NT2/D1 (cell line): ENCODE measurements at regions not wholly inside any gene's neighbourhood (a gene's known extent, or its start where the extent isn't known, plus 50 kb on each side); places are given as distances from the start of the nearest gene placed in this dataset.

Source experiments
- DNase-seq: peaks from one replicate; pipeline ENCODE4 v3.0.0-alpha.2; 2011; ENCODE audit warnings: low read depth, low spot score
- H3K27me3 ChIP-seq: 2 replicates; pipeline ENCODE4 v1.6.0; 2011; ENCODE audit warnings: mild to moderate bottlenecking; ENCODE audit not compliant: insufficient read length, insufficient read depth
- H3K36me3 ChIP-seq: 2 replicates; pipeline ENCODE4 v1.6.1; 2011; ENCODE audit warnings: mild to moderate bottlenecking, low read length, mixed read lengths; ENCODE audit not compliant: insufficient read depth, insufficient read length
- H3K4me1 ChIP-seq: 2 replicates; pipeline ENCODE4 v1.5.1; 2011; ENCODE audit not compliant: insufficient read depth, insufficient read length
- H3K4me3 ChIP-seq: 2 replicates; pipeline ENCODE4 v1.5.1; 2011; ENCODE audit warnings: low read depth; ENCODE audit not compliant: insufficient read length
- H3K9ac ChIP-seq: 2 replicates; pipeline ENCODE4 v1.6.0; 2011; ENCODE audit warnings: low read depth; ENCODE audit not compliant: insufficient read length
- H3K9me3 ChIP-seq: 2 replicates; pipeline ENCODE4 v1.5.1; 2011; ENCODE audit warnings: mild to moderate bottlenecking, low read length; ENCODE audit not compliant: insufficient read depth
- SUZ12 ChIP-seq: IDR thresholded peaks from 2 replicates; pipeline ENCODE4 v1.6.1; 2011; ENCODE audit not compliant: insufficient read length, insufficient read depth; ENCODE audit errors: extremely low read depth
- YY1 ChIP-seq: IDR thresholded peaks from 2 replicates; pipeline ENCODE4 v1.6.1; 2011; ENCODE audit not compliant: insufficient read length, insufficient read depth
- ZNF274 ChIP-seq: IDR thresholded peaks from 2 replicates; pipeline ENCODE4 v1.6.1; 2011; ENCODE audit warnings: mild to moderate bottlenecking, low read depth, low read length

DNA sequence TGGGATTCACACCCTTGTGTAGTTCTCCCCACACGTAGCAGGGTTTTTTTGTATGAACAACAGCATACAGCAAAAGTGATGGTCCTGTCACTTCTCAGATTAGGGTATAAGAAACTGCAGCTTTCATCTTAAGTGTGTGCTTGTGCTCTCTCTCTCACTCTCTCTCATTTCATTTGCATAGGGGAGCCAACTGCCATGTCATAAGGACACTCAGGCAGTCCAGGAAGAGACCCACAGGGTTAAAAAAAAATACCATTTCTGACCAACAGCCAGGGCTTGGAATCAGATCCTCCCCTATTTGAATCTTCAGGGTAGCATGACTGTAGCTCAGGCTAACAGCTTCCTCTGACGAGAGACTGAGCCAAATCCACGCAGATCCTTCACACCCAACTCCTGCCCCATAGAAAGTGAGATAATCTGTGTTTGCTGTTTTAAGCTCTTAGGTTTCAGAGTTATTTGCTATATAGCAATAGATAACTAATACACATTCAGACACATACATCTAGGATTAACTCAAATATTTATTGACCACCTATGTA lies 331.2 kb downstream of the PAPSS1 start:
- Histone ChIP-seq H3K27me3 (no peaks in the 10 kb centered on the region), H3K9me3 (no peaks in the 10 kb centered on the region), H3K36me3 (no peaks in the 10 kb centered on the region), H3K4me1 (no peaks in the 10 kb centered on the region), H3K9ac (no peak overlapping the region), H3K4me3 (no peak overlapping the region)
- TF ChIP-seq ZNF274, result no peak
- no peak for TF ChIP-seq YY1
- TF ChIP-seq SUZ12, result no peak
- no peak for DNase-seq

DNA sequence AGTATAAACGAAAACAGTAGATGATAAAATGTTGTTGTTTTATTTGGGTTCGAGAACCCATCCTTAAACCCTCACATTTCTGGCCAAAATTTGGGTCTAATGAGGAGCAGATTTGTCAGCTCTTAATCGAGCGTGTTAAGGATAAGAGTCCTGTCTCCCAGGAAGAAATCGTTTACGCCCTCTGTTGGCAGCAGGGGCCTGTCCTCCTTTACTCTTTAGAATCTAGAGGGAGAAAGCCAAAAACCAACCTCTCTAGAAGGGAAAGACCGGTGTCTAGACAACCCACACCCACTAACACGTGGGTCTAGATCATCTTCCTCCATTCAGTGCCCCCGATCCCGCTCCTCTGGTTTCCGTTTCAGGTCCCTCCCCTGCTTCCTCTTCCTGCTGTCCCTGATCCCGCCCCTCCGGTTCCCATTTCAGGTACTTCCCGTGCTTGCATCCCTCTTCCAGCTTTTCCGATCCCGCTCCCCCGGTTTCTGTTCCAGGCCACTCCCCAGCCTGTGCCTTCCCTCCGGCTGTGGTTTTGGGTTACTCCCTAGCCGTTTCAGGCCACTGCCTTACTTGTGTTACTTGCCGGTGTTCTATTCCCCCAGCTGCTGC lies 339.1 kb downstream of the PAPSS1 start:
- Histone ChIP-seq H3K9ac (no peak overlapping the region), H3K4me3 (no peak overlapping the region), H3K36me3 (no peaks in the 10 kb centered on the region), H3K27me3 (no peaks in the 10 kb centered on the region), H3K9me3 (0 out of 2 replicates have a peak, but pooled peaks cover 4% of the 10 kb centered on the region), H3K4me1 (no peaks in the 10 kb centered on the region)
- no peak for TF ChIP-seq SUZ12
- no peak for TF ChIP-seq YY1
- TF ChIP-seq ZNF274, result no peak
- DNase-seq, result no peak

DNA sequence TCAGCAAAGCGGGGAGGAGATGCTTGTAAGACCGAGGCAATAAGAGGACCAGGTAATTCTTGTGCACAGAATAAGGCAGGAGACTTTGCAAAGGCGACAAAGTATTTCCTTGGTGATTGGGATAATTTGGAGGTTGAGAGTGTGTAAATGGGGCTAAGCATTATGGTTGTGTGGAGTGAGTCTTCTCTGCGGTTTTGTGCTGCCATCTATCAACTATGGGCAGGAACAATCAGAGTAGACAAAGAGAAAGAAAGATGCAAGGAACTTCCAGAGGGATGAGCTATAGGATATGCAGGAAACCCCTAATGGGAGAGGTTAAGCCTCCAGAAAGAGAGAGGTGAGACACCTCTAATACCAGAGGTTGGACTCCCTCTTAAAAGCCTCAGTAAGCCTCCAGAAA lies 339.8 kb downstream of the PAPSS1 start:
- H3K9ac ChIP-seq, result no peak overlapping the region
- no peak for DNase-seq
- H3K4me1 ChIP-seq, result no peaks in the 10 kb centered on the region
- no peak overlapping the region for H3K4me3 ChIP-seq
- H3K36me3 ChIP-seq, result no peaks in the 10 kb centered on the region
- H3K27me3 ChIP-seq, result no peaks in the 10 kb centered on the region
- H3K9me3 ChIP-seq, result 0 out of 2 replicates have a peak, but pooled peaks cover 4% of the 10 kb centered on the region
- TF ChIP-seq SUZ12 (no peak), ZNF274 (no peak), YY1 (no peak)

DNA sequence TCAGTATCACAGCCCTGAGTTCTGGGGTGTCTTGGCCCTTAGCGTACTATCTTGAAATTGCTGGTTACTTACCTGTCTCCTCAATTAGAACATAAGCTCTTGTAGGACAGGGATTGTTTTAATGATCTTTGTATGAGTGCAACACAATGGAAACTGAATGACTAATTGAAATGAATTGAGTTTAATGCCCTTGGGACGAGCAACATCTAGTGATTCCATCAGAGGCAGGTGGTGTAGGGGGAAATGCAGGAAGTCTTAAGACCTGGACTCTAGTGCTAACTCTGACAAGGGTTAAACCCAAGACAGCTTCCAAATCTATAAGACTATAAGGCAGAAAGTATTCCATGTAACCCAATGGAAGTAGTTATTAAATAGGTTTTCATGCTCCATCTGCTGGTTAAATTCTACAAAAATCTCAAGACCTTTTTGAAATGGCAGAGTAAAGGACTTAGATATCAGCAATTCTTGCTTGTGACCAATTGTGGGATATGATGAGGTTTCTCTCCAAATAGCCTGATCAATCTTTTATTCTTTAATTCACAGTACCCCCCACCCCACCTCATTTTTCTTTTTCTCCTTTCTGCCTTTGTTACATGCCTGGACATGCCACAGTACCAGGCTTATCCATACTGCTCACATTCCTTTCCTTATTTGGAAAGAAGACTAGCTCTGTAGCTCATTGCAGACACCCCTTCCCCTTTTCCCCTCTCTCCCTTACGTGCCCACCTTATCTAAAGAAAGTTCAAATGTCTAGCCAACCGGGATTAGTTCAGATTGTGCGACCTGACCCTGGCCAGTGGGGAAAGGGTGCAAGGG lies 340.8 kb downstream of the PAPSS1 start:
- DNase-seq, result no peak
- no peaks in the 10 kb centered on the region for H3K27me3 ChIP-seq
- no peaks in the 10 kb centered on the region for H3K36me3 ChIP-seq
- H3K9me3 ChIP-seq, result 0 out of 2 replicates have a peak, but pooled peaks cover 4% of the 10 kb centered on the region
- no peak for TF ChIP-seq ZNF274
- TF ChIP-seq YY1, result no peak
- TF ChIP-seq SUZ12, result no peak
- H3K4me1 ChIP-seq, result no peaks in the 10 kb centered on the region
- H3K9ac ChIP-seq, result no peak overlapping the region
- no peak overlapping the region for H3K4me3 ChIP-seq

DNA sequence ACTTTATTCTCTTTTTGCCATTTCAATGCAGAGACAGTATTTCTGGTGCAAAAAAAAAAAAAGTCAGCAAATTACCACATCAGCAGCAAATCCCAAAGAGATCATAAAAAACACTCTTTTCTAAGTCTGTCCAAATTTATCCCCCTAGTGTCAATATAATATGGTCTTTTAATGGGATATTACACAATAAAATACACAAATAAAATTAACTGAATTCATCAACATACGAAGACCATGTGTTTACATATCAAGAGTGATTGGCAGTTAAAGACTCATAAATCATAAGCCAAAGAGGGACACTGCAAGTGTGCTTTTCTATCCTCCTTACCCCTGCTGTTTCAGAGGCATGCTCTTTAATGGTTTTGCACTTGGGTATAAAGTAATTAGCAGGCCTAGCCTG lies 340.2 kb upstream of the DKK2 start:
- Histone ChIP-seq H3K27me3 (no peaks in the 10 kb centered on the region), H3K4me1 (no peaks in the 10 kb centered on the region), H3K9ac (no peak overlapping the region), H3K4me3 (no peak overlapping the region), H3K36me3 (no peaks in the 10 kb centered on the region), H3K9me3 (0 out of 2 replicates have a peak, but pooled peaks cover 4% of the 10 kb centered on the region)
- DNase-seq, result no peak
- TF ChIP-seq YY1, result no peak
- TF ChIP-seq SUZ12, result no peak
- TF ChIP-seq ZNF274, result no peak

DNA sequence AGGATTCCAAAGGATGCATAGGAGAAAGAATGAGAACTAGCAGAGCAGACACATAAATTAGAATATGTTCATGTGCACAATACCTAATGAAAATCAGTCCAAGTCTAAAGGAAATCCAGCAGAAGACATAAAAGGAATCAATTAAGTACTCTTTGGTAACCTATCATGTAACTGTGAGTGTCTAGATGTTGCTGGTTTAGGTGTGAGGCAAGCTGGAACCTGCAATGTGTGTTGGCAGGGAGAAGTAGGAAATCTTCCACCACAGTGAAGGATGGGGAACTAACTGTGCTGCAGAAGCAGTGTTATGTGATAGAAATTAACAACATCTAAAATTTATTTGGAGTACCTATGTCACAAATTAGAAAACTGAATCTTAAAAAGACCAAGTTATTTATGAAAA lies 330.8 kb upstream of the DKK2 start:
- no peaks in the 10 kb centered on the region for H3K9me3 ChIP-seq
- no peak overlapping the region for H3K4me3 ChIP-seq
- H3K4me1 ChIP-seq, result no peaks in the 10 kb centered on the region
- H3K36me3 ChIP-seq, result no peaks in the 10 kb centered on the region
- no peaks in the 10 kb centered on the region for H3K27me3 ChIP-seq
- DNase-seq, result no peak
- no peak overlapping the region for H3K9ac ChIP-seq
- TF ChIP-seq ZNF274, result no peak

DNA sequence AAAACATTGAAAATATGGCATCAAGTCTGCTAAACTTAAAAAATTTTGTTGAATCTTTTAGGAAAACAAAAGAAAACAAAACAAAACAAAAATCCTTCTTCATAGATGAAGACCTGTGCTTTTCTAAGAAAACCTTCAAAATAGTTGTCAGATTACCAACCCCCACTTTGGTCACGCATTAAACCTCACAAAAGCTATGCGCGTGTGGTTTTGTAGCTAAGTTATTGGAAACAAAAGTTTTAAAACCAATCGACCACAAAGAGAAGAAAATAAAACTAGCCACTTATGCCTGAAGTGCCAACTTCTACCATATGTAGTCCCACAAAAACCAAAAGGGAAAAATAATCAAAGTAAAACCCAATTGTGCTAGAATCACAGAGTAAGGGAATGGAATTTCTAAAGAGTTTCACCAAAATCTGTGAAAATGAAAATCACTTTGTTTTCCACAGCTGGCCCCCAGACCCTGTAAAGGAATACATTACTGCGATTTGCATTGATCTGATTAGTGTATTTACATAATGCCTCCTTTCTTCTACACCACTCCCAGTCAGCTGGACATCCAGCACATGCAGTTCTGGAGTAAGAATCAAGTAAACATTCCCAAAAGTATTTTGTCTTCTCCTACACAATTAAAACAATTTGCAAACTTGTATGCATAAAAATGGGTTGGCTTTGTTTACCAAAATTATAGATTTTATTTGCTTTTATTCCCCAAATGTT lies 330.1 kb upstream of the DKK2 start:
- Histone ChIP-seq H3K9me3 (no peaks in the 10 kb centered on the region), H3K9ac (no peak overlapping the region), H3K4me3 (no peak overlapping the region), H3K36me3 (no peaks in the 10 kb centered on the region), H3K27me3 (no peaks in the 10 kb centered on the region), H3K4me1 (no peaks in the 10 kb centered on the region)
- no peak for TF ChIP-seq ZNF274
- no peak for TF ChIP-seq YY1
- TF ChIP-seq SUZ12, result no peak
- no peak for DNase-seq
